GM19468 (cell line): ENCODE measurements at regions not wholly inside any gene's neighbourhood (a gene's known extent, or its start where the extent isn't known, plus 50 kb on each side); places are given as distances from the start of the nearest gene placed in this dataset.

Source experiments
- ATAC-seq: cut with Tn5 transposase; IDR thresholded peaks from one replicate; pipeline ENCODE4 v1.9.1; 2021; ENCODE audit warnings: mild to moderate bottlenecking, moderate library complexity, moderate number of reproducible peaks; ENCODE audit not compliant: unreplicated experiment; ENCODE audit errors: extremely low read depth

DNA sequence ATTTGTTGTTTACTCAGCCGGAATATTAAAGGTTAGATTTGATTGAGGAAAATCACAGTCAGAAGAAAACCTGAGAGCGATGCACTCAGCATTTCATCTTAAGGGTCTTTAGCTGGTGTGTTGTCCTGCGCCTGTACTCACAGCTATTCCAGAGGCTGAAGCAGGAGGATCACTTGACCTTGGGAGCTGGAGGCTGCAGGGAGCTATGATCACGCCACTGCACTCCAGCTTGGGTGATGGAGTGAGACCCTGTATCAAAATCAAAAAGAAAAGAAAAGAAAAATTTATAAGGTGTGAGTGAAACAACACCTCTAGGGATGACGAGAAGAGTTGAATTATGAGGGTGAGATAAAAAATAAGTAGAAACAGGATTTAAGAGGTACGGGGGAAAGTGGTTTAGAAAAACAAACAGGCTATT, 165.0 kb downstream of the TRIM27 start:
- no peak for ATAC-seq

DNA sequence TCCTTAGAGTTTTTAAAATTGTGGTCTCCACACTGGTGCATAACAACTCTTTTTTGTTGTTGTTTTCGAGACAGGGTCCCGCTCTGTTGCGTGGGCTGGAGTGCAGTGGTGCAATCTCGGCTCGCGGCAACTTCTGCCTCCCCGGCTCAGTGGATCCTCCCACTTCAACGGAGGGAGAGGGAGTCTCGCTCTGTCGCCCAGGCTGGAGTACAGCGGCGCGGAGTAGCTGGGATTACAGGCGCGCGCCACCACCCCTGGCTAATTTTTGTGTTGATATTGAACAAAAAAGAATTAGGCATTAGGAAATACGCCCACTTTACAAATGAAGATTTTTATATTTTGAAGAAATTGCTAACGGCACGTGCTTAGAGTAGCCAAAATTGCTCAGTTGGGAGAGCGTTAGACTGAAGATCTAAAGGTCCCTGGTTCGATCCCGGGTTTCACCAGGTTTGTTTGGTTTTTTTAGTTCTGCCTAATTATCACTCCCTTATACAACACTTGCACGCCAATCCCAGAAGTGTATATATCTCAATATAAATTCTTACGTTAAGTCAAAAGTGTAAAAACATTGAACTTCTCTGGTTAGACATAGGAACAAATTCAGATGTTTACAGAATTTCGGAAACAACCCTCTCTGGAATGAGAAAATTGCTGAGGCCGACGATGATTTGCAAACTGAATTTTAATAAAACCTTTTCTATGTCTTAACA, 159.6 kb downstream of the TRIM27 start:
- ATAC-seq, result no peak

DNA sequence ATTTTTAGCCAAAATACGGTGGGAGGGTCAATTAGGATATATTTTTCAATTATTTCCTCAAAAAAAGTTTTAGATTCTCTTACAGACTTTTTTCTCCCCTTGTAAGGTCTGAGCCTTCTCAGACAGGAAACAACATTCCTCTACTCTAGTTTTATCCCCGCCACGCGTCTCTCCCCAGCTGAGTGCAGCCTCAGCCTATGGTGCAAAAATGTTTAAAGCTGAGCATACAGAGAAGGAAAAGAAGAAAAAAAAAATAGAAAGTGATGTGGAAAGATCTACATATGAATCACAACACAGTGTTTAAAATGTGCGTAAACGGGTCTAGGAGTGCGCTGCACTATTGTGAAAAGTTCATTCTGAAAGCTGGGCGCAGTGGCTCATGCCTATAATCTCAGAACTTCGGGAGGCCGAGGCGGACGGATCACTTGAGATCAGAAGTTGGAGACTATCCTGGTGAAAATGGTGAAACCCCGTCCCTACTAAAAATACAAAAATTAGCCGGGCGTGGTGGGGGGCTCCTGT, 159.0 kb downstream of the TRIM27 start:
- no peak for ATAC-seq

DNA sequence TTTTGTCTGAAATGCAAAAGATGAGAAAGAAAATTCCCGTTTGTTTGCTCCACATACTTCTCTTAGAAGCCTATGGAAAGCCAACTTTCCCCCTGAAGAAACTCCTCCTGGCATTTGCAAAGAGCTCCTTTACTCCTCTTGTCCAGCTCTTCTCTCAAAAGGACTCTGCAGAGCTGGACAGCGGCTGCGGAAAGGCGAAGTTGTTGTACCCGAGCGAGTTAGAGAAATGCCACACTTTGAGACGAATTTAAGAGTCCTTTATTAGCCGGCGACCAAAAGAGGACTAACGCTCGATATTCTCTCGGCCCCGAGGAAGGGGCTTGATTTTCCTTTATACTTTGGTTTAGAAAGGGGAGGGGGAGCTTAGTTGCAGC, 157.8 kb downstream of the TRIM27 start:
- ATAC-seq, result no peak

DNA sequence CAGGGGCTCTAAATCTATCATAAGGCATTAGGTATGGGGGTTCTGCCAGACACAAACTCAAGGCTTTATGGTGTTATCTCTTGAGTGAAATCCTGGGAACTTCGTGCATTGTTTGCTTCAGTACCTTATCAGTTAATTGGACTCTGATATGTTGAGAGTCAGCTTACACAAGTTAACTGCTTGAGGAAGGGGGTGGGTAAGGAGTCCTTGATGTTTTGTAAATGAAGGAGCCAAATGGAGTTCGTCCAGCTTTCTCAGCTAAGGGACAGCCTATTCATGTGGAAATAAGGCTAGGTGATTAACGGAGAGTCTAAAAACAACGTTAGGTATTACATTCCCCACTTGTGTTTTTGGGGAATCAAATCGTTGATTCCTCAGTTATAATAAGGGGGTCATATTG, 157.4 kb downstream of the TRIM27 start:
- no peak for ATAC-seq

DNA sequence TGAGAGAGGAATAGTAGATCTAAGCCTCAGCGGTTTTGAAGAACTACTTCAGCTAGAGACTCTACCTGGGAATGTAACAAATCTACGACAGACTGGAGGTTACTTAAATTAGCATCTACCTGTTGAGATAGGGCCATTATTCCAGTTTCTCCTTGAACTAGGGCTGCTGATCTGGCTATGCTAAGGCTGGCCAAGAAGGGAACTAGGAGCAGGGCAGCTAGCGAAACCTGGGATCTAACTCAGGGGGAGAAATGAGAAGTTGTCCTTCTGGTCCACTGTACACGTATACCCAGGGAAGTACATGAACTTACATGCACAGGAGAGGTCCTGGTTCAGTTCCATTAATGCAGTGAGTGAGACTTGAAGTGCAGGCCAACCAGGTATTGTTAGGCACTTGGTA, 156.7 kb downstream of the TRIM27 start:
- ATAC-seq, result no peak

DNA sequence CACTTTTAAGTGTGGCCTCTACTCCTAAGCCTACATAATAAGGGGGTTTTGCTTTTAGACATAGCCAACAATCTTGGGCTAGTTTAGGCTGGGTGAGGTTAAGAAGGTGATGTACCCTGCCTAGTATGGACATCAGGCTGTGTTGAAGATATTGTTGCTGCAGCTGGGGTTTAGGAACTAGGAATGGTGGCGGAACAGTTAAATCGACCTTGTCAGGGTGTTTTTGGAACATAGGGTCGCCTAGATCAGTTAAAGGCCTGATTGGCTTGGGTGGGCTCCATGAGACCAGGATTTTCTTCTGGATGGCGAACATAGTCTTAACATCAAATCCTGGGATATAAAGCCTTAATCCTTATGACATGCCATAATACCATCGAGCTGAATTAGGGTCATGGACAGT, 156.1 kb downstream of the TRIM27 start:
- no peak for ATAC-seq

DNA sequence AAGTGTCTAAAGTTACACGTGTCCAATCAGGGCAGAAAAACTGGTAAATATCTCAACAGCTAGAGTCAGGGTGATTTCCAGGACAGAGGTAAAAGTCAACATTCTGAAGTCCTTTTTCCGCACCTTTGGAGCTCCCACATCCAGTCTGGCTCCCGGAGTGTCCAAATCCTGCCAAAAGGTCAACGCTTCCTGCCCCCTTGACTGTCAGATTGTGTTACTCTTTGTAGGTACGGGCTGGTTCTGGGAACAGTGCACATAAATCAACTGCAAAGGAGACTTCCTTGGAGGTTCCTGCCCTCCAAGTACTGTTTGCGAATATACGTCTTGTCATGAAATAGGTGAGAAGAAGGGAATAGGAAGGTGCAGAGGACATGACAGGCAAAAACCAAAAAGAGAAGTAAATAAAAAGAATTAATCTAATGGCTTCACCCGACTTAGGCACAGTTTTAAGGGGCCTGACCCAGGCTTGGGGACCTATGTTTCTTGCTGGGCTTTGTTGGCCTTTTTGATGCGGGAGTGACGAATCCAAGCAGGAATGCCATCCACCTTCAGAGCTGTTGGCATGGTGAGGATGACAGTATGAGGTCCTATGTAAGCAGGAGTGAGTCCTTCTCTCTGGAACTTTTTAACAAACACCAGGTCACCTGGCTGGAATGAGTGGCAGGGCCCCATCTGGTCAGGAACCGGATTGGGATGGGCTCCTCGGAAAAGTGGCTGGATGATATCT, 155.4 kb downstream of the TRIM27 start:
- ATAC-seq, result no peak

DNA sequence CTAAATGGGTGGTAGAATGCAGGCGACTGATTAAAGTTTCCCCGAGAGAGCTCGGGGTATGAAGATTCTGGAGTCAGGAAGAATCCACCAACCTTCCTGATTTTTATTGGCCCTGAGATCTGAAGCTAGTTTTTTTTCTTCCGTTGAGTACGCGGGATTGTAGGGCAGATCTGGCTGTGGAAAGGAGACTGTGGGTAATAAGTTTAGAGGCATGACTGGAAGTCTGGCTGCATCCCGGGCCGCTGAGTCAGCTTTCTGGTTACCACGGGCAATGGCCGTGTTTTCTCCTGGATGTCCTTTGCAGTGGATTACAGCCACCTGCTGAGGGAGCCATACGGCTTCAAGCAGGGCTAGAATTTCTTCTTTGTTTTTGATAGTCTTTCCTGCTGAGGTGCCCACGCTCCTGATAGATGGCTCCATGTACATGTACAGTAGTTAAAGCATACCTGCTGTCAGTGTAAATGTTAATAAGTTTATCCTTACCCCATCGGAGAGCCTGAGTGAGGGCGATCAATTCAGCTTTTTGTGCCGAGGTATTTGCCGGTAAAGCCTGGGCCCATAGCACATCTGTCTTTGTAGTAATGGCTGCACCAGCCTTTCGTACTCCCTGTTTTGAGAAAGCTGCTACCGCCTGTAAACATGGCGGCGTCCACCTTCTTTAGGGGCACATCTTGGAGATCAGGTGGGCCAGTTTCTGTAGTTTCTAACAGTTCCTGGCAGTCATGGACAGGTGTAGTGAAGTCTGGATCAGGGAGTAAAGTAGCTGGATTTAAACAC, 154.0 kb downstream of the TRIM27 start:
- no peak for ATAC-seq

DNA sequence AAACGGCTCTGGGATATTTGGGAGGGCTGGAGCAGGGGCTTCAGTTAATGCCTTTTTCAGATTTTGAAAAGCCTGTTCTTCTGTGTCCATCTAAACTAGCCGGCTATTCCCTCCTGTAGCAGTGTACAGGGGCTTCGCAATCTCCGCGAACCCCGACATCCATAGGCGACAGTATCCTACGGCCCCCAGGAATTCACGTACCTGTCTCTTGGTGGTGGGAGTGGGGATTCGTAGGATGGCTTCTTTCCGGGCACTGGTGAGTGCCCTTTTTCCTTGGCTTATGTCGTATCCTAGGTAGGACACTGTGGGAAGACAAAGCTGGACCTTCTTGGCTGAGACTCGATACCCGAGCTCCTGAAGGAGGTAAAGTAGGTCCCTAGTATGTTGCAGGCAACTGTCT, 153.1 kb downstream of the TRIM27 start:
- no peak for ATAC-seq

DNA sequence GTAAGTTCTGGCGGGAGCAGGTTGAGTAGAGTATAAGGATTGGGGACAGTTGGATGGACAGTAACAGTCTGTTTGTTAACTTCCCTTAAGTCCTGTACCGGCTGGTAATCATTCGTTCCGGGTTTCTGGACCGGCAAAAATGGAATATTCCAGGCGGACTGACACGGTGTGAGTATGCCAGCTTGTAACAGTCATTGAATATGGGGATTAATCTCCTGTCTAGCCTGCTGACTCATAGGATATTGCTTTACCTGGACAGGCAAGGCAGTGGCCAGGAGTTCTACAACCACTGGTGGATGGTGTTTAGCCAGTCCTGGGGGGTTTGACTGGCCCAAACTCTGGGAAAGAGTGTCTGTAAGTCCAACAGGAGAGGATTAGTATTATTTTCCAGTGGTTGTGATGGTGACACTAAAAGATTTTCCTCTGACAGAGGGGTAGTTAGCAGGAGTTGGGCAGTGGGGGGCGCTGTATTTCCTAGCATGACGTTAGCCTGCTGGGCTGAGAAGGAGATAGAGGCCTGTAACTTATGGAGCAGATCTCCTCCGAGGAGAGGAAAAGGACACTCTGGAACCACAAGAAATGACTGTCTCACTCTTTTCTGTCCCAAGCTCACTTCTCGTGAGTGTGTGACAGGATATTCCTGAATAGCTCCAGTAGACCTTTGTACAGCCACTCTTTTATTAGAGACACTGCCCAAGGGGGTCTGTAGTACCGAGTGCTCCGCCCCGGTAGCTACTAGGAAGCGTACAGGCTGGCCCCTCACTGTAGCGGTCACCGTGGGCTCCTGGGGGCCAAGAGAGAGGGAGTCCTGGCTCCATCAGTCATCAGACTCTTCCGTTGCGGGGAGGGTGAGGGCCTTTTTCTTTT, 152.2 kb downstream of the TRIM27 start:
- ATAC-seq, result no peak

DNA sequence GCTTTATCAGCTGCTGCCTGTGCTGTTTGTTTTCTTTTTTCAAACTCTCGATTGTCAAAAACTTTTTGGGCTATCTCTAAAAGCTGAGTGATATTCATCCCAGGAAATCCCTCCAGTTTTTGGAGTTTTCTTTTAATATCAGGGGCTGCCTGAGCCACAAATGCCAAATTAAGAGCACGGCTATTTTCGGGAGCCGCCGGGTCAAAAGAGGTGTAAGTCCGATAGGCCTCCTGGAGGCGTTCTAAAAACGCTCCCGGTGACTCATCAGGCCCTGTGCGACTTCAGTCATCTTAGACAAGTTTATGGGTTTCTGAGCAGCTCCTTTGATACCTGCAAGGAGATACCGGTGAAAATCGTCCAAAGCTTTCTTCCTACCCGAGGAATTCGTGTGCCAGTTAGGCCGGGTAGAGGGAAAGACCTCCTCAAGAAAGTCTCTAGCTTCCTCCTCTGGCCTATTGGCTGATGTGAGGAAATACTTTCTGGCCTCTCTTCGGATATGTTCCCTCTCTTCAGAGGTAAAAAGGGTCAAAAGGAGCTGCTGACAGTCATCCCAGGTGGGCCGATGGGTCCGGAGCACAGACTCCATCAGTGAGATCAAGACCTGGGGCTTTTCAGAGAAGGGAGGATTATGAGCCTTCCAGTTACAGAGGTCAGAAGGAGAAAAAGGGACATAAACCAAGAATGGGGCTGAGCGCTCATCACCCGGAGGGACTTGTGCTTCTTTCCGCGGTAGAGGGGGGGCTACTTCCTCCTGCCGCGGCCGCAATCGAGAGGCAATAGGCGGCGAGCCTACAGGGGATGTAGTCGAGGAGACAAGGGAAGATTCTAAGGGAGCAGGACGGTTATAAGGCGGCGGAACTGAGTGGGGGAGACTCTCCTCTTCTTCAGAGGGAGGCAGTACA, 151.1 kb downstream of the TRIM27 start:
- ATAC-seq, result no peak

DNA sequence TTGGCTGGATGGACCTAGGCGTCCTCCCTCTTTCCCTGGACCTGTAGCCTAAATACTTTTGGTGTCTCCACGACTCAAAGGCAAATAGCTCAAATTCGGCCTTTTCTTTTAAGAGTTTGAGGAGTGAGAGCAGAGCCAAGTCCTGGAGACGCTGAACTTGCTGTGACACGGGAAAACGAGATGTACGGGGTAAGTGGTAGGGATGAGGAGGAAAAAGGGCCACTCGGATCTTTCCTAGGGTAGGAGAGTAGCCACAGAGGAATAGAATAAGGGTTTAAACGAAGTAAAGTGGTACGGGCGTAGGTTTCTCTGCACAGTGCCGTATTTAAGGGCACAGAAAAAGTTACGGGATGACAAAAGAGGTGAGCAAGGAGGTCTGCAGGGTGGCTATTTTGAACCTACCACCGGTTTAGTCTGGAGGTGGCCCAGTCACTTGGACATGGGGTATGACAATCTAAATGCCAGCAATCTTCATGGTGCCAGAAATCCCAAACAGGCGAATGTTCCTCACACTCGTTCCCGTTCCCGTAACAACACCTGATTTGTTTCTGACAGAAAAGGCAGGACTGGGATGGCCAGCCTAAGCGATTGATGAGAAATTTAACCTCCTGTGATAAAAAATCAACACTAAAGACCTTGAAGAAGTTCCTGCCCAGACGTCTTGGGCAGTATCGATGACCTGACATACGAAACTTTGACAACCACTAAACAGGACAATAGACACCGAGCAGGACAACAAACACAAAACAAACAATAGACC, 149.3 kb downstream of the TRIM27 start:
- ATAC-seq, result no peak

DNA sequence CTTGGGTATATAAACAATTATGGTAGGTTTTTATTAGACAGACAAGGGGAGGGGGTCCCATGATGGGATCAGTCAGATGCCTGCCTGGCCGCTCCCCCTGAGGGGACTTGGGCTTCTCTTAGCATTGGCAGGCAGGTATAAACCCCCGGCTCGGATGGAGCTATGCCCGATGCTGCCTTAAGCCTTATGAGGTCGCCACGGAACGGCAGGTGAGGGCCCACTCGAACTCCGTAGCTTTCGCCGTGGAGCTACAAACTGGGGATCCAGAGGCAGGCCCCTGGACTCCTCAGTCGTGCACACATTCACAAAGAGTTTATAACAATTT, 148.8 kb downstream of the TRIM27 start:
- ATAC-seq, result no peak

DNA sequence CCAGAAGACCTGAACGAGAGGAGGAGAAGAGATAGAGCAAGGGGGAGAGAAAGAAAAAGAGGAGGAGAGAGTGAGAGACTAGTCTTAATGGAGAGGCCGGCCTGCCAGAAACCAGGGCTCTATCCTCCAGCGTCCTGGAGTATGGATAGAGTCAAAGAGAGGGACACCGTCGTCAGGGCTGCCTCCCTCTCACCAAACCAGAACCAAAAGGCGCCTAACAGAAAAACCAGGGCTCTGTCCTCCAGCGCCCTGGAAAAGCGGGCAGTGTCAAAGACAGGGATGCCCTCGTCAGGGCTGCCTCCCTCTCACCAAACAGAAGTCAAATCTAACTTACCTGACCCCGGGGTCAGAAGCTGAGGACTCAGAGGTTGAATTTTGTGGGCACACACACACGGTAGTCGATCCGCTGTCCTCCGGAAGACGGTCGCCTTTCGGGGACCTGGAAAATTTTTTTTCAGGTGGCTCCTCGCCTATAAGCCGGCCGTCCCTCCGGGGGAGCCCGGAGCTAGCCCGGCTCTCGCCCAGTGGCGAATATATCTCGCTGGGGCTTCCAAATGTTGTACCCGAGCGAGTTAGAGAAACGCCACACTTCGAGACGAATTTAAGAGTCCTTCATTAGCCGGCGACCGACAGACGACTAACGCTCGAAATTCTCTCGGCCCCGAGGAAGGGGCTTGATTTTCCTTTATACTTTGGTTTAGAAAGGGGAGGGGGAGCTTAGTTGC, 148.2 kb downstream of the TRIM27 start:
- no peak for ATAC-seq

DNA sequence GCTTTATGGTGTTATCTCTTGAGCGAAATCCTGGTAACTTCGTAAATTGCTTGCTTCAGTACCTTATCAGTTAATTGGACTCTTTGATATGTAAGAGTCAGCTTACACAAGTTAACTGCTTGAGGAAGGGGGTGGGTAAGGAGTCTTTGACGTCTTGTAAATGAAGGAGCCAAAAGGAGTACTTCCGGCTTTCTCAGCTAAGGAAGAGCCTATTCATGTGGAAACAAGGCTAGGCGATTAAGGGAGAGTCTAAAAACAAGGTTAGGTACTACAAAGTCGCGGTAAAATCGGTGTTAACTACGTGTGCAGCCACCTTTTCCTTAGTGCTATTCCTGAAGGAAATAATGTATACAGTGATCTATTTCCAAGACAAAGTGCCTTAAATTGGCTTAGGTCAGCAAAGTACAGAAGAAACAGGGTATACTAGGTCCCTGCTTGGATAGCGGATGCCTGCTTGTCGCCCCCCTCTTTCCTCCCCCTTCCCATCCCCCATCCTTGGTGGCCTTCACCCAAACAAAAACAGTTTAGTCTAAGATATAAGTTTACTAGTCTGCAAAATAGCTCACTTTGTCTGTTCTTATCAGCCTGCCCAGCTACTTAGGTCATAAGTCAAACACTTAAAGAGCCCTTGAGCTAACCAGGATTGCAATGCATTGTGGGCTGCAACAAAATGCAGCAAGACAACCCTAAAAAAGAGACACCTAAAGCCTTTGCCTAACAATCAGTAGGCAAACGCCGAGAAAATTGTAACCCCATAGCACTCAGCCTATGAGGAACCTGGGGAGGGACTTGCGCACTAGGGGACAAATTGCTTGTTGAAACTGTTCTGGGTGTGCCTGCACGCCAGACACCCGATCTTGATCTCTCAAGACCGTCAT, 147.3 kb downstream of the TRIM27 start:
- ATAC-seq, result no peak

DNA sequence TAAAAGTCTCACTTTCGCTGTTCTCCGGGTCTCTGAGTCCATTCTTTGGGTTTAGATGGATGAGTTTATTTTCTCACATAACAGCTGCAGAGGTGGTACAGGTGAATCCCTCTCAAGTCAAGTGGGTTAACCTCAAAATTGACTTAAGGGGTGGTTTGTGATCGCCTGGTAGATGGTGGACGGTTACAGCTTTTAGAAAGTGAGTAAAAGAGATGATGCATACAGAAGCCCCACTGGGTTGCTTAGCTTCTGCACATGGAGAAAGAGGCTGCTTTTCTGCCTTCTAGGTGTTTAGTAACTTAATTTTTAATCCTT, 146.7 kb downstream of the TRIM27 start:
- ATAC-seq, result no peak
